CD4-positive, alpha-beta T cell (primary cell): ENCODE measurements at regions not wholly inside any gene's neighbourhood (a gene's known extent, or its start where the extent isn't known, plus 50 kb on each side); places are given as distances from the start of the nearest gene placed in this dataset.

Experiments
- ATAC-seq: fragments of 200-7000 bp; cut with Tn5 transposase; one replicate; pipeline ENCODE4 v1.10.0; 2022; ENCODE audit warnings: mild to moderate bottlenecking; ENCODE audit not compliant: poor library complexity
- CTCF ChIA-PET: fragments of 350-600 bp; sonication (Branson Sonifier 250); formaldehyde crosslinking; loops from one replicate; lab custom pipeline; 2021; ENCODE audit warnings: antibody characterized with exemption, inconsistent platforms; lab: Charles Lee
- POLR2A ChIA-PET: fragments of 350-600 bp; sonication (Branson Sonifier 250); formaldehyde crosslinking; loops from one replicate; lab custom pipeline; 2021; ENCODE audit warnings: antibody characterized with exemption, inconsistent platforms; lab: Charles Lee
- DNase-seq, 14 experiments: peaks; one replicate each; pipeline ENCODE4 v3.0.0-alpha.2; 2013 to 2020; ENCODE audit warnings: mixed read lengths in 2 of 14
- H3K27ac ChIP-seq, 2 donors: one replicate each; pipeline versions ENCODE4 v1.5.1 to v1.7.0; 2013; ENCODE audit warnings: low read length in 2 of 2, low read depth in 1 of 2, mild to moderate bottlenecking in 1 of 2
- H3K27me3 ChIP-seq, 2 experiments: 1 replicate in 1 of 2; 2 replicates in 1 of 2; pipeline versions ENCODE4 v1.6.1 to v1.7.0; 2013; ENCODE audit warnings: low read length in 2 of 2, control low read depth in 1 of 2, mild to moderate bottlenecking in 1 of 2, moderate library complexity in 1 of 2; ENCODE audit not compliant: insufficient read depth in 2 of 2, control insufficient read depth in 1 of 2
- H3K36me3 ChIP-seq: one replicate; pipeline ENCODE4 v1.6.1; 2013; ENCODE audit warnings: low read length, control low read depth; ENCODE audit not compliant: insufficient read depth
- H3K4me1 ChIP-seq: one replicate; pipeline ENCODE4 v1.6.1; 2013; ENCODE audit warnings: low read length, control low read depth; ENCODE audit not compliant: insufficient read depth
- H3K4me3 ChIP-seq: one replicate; pipeline ENCODE4 v1.5.1; 2013; ENCODE audit warnings: mild to moderate bottlenecking, low read length, moderate library complexity
- H3K9me3 ChIP-seq, 2 experiments: 1 replicate in 1 of 2; 2 replicates in 1 of 2; pipeline versions ENCODE4 v1.6.1 to v1.7.0; 2013; ENCODE audit warnings: low read length in 2 of 2, mild to moderate bottlenecking in 2 of 2, control low read depth in 1 of 2, moderate library complexity in 1 of 2; ENCODE audit not compliant: control insufficient read depth in 1 of 2, insufficient read depth in 1 of 2
- H3K27ac Mint-ChIP-seq: one replicate; pipeline ENCODE4 v1.8.0; 2020; ENCODE audit warnings: mixed read lengths
- H3K27me3 Mint-ChIP-seq: one replicate; pipeline ENCODE4 v1.8.0; 2021; ENCODE audit warnings: mixed read lengths
- H3K36me3 Mint-ChIP-seq: one replicate; pipeline ENCODE4 v1.8.0; 2021; ENCODE audit warnings: low read depth, mixed read lengths
- H3K4me1 Mint-ChIP-seq: one replicate; pipeline ENCODE4 v1.8.0; 2021; ENCODE audit warnings: low read depth, mixed read lengths
- H3K4me3 Mint-ChIP-seq: one replicate; pipeline ENCODE4 v1.8.0; 2020; ENCODE audit warnings: mild to moderate bottlenecking, mixed read lengths
- H3K9me3 Mint-ChIP-seq: one replicate; pipeline ENCODE4 v1.8.0; 2020; ENCODE audit warnings: mixed read lengths
- intact Hi-C, 2 experiments: fragments of 100-400 bp; cut with DNase I in 1 of 2; cut with micrococcal nuclease in 1 of 2; formaldehyde crosslinking; loops; one replicate each; pipeline versions ENCODE4 v1.15.1 to v1.9.0; 2023 to 2025; cut with DNase I, micrococcal nuclease
- TF ChIP-seq, protein P1 (sequence below): fragments of 200-600 bp; IDR thresholded peaks from one replicate; pipeline ENCODE4 v1.8.0; 2022; ENCODE audit warnings: antibody characterized with exemption, mild to moderate bottlenecking

DNA sequence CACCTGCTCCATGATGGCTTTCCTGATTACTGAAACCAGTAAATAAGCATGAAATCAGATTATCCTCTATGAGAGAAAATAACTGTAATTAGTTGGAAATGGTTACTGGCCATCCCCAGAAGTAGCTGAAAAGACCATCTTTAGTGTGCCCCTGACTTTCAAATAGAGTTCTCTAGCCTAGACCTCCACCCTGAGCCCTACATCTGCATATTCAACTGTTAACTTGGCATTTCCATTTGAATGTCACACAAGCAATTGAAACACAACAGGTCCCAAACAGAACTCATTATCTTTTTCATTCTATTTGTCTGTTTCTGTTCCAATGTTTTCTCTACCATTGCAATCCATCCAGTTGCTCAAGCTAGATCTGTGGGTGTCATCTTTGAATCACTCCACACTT lies 952.3 kb downstream of the RPA4 start:
- ChIA-PET CTCF (no interaction called here), POLR2A (no interaction called here)
- no peaks in the 10 kb centered on the region for H3K27me3 Mint-ChIP-seq
- Histone ChIP-seq H3K36me3 (no peaks in the 10 kb centered on the region), H3K27me3 (no peaks in the 10 kb centered on the region), H3K4me1 (no peaks in the 10 kb centered on the region), H3K27ac (no peak overlapping the region), H3K4me3 (no peak overlapping the region), H3K9me3 (peaks cover 0 to 3% of the 10 kb centered on the region in 2 experiments)
- H3K4me1 Mint-ChIP-seq = no peaks in the 10 kb centered on the region
- intact Hi-C loops = no loop called here
- H3K27ac Mint-ChIP-seq = no peak overlapping the region
- no peaks in the 10 kb centered on the region for H3K36me3 Mint-ChIP-seq
- no peak for ATAC-seq
- TF ChIP-seq, protein P1, sequence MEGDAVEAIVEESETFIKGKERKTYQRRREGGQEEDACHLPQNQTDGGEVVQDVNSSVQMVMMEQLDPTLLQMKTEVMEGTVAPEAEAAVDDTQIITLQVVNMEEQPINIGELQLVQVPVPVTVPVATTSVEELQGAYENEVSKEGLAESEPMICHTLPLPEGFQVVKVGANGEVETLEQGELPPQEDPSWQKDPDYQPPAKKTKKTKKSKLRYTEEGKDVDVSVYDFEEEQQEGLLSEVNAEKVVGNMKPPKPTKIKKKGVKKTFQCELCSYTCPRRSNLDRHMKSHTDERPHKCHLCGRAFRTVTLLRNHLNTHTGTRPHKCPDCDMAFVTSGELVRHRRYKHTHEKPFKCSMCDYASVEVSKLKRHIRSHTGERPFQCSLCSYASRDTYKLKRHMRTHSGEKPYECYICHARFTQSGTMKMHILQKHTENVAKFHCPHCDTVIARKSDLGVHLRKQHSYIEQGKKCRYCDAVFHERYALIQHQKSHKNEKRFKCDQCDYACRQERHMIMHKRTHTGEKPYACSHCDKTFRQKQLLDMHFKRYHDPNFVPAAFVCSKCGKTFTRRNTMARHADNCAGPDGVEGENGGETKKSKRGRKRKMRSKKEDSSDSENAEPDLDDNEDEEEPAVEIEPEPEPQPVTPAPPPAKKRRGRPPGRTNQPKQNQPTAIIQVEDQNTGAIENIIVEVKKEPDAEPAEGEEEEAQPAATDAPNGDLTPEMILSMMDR = no peak
- H3K4me3 Mint-ChIP-seq = no peak overlapping the region
- no peak for DNase-seq
- H3K9me3 Mint-ChIP-seq = no peaks in the 10 kb centered on the region

- Histone ChIP-seq H3K4me3 (no peak overlapping the region), H3K36me3 (no peaks in the 10 kb centered on the region), H3K27ac (no peak overlapping the region), H3K27me3 (no peaks in the 10 kb centered on the region), H3K4me1 (no peaks in the 10 kb centered on the region), H3K9me3 (peaks cover under 1 to 39% of the 10 kb centered on the region in 2 experiments)
- Mint-ChIP-seq H3K36me3 (no peaks in the 10 kb centered on the region), H3K27ac (no peak overlapping the region), H3K9me3 (no peaks in the 10 kb centered on the region), H3K4me3 (no peak overlapping the region), H3K27me3 (no peaks in the 10 kb centered on the region), H3K4me1 (no peaks in the 10 kb centered on the region)
- intact Hi-C loops = no loop called here
- no peak for ATAC-seq
- CTCF ChIA-PET = no interaction called here
- DNase-seq = no peak
- POLR2A ChIA-PET = no interaction called here
- TF ChIP-seq, protein P1 = no peak
Observed at GRCh38 chrX:97841544-97842179, 958.0 kb downstream of the RPA4 start.

GRCh38 chrX:97842468-97843199 lies 958.9 kb downstream of the RPA4 start:
- H3K27me3 Mint-ChIP-seq = no peaks in the 10 kb centered on the region
- no peak for DNase-seq
- H3K4me3 ChIP-seq = no peak overlapping the region
- CTCF ChIA-PET = no interaction called here
- POLR2A ChIA-PET = no interaction called here
- no peak overlapping the region for H3K27ac ChIP-seq
- H3K4me1 Mint-ChIP-seq = no peaks in the 10 kb centered on the region
- no peak for ATAC-seq
- H3K4me3 Mint-ChIP-seq = no peak overlapping the region
- H3K27me3 ChIP-seq = no peaks in the 10 kb centered on the region
- H3K4me1 ChIP-seq = no peaks in the 10 kb centered on the region
- H3K9me3 ChIP-seq = peaks cover 0 to 46% of the 10 kb centered on the region in 2 experiments
- intact Hi-C loops = no loop called here
- H3K36me3 ChIP-seq = no peaks in the 10 kb centered on the region
- TF ChIP-seq, protein P1 = no peak
- H3K9me3 Mint-ChIP-seq = no peaks in the 10 kb centered on the region
- H3K27ac Mint-ChIP-seq = no peak overlapping the region
- no peaks in the 10 kb centered on the region for H3K36me3 Mint-ChIP-seq
